VCaP (cell line): ENCODE measurements at regions not wholly inside any gene's neighbourhood (a gene's known extent, or its start where the extent isn't known, plus 50 kb on each side); places are given as distances from the start of the nearest gene placed in this dataset.

Source experiments
- H3K27ac ChIP-seq: fragments of 450-650 bp; 2 replicates; pipeline ENCODE4 v1.5.1; 2017
- TF ChIP-seq, protein P1 (sequence below): fragments of 450-650 bp; conservative IDR thresholded peaks from 2 replicates; pipeline ENCODE4 v1.5.1; 2017; ENCODE audit warnings: mild to moderate bottlenecking, moderate library complexity

DNA sequence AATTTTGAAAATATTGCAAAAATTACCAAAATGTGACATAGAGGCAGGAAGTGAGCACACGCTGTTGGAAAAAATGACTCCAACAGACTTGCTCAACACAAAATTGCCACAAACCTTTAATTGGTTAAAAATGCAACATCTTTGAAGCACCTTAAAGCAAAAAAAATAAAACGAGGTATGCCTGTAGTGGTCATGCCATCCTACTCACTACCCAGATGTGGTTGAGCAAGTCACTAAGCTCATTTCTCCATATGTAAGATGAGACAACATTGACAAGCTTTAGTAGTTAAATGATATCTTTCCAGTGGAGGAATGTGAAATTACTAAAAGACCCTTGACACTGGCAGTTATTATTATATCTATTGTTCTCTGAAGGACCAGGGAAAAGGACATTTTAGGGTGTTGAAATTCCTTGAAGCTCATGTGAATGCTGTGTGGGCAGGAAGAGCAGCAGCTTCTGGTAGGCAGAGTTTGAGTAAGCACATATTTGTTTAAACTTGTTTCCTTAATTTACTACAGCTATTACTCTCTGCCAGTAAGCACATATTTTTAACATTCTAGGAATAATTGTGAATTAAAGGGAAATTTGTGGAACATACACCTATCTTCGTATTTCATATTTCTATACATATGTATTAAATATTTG lies 131.6 kb upstream of the P2RY1 start:
- TF ChIP-seq, protein P1, sequence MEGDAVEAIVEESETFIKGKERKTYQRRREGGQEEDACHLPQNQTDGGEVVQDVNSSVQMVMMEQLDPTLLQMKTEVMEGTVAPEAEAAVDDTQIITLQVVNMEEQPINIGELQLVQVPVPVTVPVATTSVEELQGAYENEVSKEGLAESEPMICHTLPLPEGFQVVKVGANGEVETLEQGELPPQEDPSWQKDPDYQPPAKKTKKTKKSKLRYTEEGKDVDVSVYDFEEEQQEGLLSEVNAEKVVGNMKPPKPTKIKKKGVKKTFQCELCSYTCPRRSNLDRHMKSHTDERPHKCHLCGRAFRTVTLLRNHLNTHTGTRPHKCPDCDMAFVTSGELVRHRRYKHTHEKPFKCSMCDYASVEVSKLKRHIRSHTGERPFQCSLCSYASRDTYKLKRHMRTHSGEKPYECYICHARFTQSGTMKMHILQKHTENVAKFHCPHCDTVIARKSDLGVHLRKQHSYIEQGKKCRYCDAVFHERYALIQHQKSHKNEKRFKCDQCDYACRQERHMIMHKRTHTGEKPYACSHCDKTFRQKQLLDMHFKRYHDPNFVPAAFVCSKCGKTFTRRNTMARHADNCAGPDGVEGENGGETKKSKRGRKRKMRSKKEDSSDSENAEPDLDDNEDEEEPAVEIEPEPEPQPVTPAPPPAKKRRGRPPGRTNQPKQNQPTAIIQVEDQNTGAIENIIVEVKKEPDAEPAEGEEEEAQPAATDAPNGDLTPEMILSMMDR = no peak
- H3K27ac ChIP-seq = no peak overlapping the region

DNA sequence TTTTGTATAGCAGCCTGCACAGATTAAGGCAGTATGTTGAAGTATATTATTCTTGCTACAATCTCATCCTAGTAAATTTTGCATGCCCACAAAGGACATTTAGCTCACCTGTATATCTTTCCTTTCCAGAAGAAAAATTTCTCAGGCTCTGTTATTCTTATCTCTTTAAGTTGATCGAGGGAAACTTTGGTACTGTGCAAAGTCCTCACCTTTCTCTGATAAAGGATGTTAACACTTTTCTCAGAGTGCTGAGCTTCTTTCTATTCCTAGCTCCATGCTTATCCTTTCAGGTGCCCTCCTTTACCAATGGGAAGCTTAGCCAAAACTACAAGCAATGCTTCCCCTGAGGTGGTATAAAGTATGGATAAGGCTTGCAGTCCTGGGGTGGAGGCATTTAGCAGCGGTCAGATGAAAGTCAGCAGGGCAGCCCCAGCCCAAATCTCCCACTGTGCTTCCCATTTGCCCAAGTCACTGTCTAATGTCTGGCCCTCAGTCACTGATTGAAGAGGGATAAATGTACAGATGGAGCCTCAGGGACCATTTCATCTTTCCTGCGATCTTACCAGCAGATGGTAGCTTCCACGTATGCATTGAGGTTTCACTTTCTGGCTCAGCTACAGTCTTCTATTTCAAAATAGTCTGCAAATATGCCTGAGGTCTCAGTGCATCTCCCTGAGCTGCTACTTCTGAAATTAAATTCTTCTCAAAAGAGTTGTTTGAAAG lies 127.8 kb upstream of the P2RY1 start:
- H3K27ac ChIP-seq = no peak overlapping the region
- TF ChIP-seq, protein P1 = no peak

DNA sequence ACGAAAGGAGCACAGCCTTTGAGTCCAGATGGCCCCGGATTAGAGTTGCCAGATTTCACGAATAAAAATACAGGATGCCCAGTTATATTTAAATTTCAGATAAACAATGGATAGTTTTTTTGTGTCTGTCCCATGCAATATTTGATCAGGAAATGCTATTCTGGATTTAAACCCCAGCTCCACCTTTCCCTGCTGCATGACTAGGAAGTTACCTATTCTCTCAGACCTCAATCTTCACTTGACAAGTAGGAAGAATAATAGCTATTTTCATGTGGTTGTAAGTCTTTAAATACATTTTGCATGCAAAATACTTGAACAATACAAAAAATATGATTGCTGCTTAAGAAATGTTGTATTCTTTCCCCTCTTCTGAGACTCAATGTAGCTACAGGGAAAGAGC lies 125.3 kb upstream of the P2RY1 start:
- TF ChIP-seq, protein P1 = no peak
- H3K27ac ChIP-seq = no peak overlapping the region

DNA sequence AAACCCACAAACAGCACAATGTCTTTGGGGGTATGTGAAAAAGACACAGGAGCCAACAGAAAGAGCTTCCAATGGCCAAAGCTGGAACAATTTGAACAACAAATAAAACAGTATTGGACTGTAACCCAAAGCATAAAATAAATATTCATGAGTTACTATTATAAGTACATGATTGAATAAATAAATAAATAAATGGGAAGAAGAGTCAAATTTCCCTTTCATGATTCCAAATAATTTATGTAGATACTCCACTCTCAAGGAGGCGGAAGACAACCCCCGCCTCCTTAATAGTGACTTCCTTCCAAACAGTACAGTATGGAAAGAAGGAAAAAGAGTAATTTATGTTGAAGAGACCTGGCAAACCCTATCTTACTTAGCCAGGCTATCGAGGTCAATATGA lies 124.4 kb upstream of the P2RY1 start:
- TF ChIP-seq, protein P1 = no peak
- H3K27ac ChIP-seq = no peak overlapping the region

DNA sequence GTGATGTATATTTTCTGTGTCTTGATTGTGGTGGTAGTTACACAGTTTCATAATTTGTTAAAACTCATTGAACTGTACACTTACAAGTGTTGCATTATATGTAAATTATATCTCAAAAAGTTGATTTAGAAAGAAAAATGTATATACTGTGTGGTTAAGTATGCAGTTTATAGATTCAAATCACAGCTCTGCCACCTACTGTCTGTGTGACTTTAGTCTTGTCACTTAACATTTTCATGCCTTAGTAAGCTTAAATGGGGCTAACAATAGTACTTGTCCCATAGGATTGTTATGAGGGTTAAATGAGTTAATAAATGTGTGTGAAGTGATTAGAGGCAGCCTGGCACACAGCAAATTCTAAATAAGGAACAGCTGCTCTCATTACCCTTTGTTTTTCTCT lies 120.9 kb upstream of the P2RY1 start:
- TF ChIP-seq, protein P1 = no peak
- no peak overlapping the region for H3K27ac ChIP-seq

DNA sequence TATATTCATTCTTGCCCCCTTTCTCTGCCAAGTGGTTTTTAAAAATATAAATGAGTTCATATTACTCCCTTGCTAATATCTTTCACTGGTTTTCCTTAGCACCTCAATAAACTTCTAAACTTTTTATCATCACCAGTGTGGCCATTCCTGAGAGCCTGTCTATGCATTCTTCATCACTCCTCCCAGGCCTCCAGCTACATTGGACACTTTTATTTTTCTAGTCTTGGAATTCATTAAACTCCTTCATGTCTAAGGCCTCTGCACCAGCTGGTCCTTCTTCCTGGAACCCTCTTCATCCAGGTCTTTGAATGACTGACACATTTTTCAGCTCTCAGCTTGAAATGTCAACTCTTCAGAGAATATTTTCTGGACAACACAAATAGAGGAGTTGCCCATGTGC lies 120.4 kb upstream of the P2RY1 start:
- TF ChIP-seq, protein P1 = no peak
- no peak overlapping the region for H3K27ac ChIP-seq

DNA sequence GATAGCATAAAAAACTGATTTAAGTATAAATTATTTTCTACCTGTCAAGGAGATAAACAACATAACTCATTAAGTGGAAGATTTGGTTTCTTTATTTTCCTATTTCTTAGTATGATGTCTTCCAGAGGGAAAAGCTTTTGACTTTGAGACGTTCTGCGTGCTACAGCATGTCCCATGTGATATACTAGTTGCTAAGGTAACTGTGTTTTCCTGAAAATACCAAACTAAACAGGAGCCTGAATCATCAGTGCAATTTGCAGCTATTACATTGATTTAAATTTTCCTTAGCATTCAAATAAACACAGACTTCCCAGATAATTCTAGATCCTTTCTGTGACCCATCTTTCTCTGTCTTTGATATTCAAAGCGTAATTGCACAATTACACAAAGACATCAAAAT lies 117.7 kb upstream of the P2RY1 start:
- H3K27ac ChIP-seq = no peak overlapping the region
- TF ChIP-seq, protein P1 = no peak
